Esophagus muscularis mucosa (tissue), 4 donors: ENCODE measurements at regions not wholly inside any gene's neighbourhood (a gene's known extent, or its start where the extent isn't known, plus 50 kb on each side); places are given as distances from the start of the nearest gene placed in this dataset.

Experiments used
- DNase-seq: peaks from one replicate; pipeline ENCODE4 v3.0.0-alpha.2; 2017; ENCODE audit errors: extremely low spot score
- H3K27ac ChIP-seq, 4 donors: fragments of 200-600 bp; sonication (generic); replicated peaks in 1 of 4; 1 replicate in 3 of 4; 2 replicates in 1 of 4; pipeline ENCODE4 v1.5.1; 2016 to 2019; ENCODE audit warnings: mild to moderate bottlenecking in 1 of 4
- H3K27me3 ChIP-seq, 4 donors: fragments of 200-600 bp; sonication (generic); one replicate each; pipeline versions ENCODE4 v1.5.1 to v1.6.0; 2016 to 2019
- H3K36me3 ChIP-seq, 4 donors: fragments of 200-600 bp; sonication (generic); one replicate each; pipeline ENCODE4 v1.5.1; 2016 to 2019
- H3K4me1 ChIP-seq, 4 donors: fragments of 200-600 bp; sonication (generic); one replicate each; pipeline ENCODE4 v1.5.1; 2016 to 2019
- H3K4me3 ChIP-seq, 4 donors: fragments of 200-600 bp; sonication (generic); 1 replicate in 2 of 4; 2 replicates in 2 of 4; pipeline ENCODE4 v1.5.1; 2016 to 2019; ENCODE audit warnings: mild to moderate bottlenecking in 4 of 4, moderate library complexity in 1 of 4
- H3K9me3 ChIP-seq, 4 donors: fragments of 200-600 bp; sonication (generic); 1 replicate in 3 of 4; 2 replicates in 1 of 4; pipeline ENCODE4 v1.5.1; 2016 to 2019
- EP300 ChIP-seq: sonication (generic); formaldehyde crosslinking; IDR thresholded peaks from one replicate; pipeline ENCODE4 v1.6.1; 2017; ENCODE audit warnings: antibody characterized with exemption
- POLR2A ChIP-seq: fragments of 450-650 bp; IDR thresholded peaks from one replicate; pipeline ENCODE4 v1.6.1; 2017; ENCODE audit warnings: antibody characterized with exemption, moderate library complexity, mild to moderate bottlenecking, low read depth
- POLR2AphosphoS5 ChIP-seq, 2 donors: sonication (generic); formaldehyde crosslinking; IDR thresholded peaks; one replicate each; pipeline ENCODE4 v1.6.1; 2017; ENCODE audit warnings: antibody characterized with exemption in 2 of 2
- WGBS: methylation state at CpG from one replicate; pipeline ENCODE4 v1.1.5; 2018; 5-methylcytosine and 5-hydroxymethylcytosine counted together
- intact Hi-C: fragments of 100-400 bp; cut with DNase I; formaldehyde crosslinking; loops from one replicate; pipeline ENCODE4 v1.15.1; 2023
- TF ChIP-seq, protein P1 (sequence below), 3 experiments: fragments of 200-600 bp in 2 of 3; fragments of 450-650 bp in 1 of 3; sonication (generic) in 2 of 3; IDR thresholded peaks; one replicate each; pipeline ENCODE4 v1.5.1; 2017 to 2019; ENCODE audit warnings: antibody characterized with exemption in 3 of 3, mild to moderate bottlenecking in 2 of 3, moderate library complexity in 1 of 3

DNA sequence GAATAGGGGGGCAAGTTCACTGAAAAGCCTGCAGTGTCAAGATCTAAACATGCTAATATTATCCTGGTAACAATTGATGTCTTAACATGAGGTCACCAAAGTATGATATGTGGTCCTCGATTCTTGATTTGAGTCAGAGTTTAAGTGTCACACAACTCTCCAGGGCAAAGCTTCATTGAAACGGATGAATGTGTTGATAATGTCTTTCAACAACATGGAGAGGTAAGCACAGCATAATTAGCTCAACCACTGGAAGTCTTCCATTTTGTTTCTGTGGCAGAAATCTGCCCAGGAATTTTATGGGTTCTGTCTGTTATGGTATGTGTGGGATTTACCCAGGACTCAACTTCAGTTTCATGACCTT, 591.5 kb downstream of the ZNF385D start:
- Histone ChIP-seq H3K4me3 (no peak overlapping the region), H3K4me1 (no peaks in the 10 kb centered on the region), H3K27me3 (no peaks in the 10 kb centered on the region), H3K9me3 (no peaks in the 10 kb centered on the region), H3K36me3 (no peaks in the 10 kb centered on the region), H3K27ac (no peak overlapping the region)
- 21% methylated on average over 2 of the region's 2 CpGs for WGBS
- intact Hi-C loops = no loop called here
- TF ChIP-seq POLR2AphosphoS5 (IDR thresholded peaks at IDR 0.05) (no peak), POLR2A (no peak), EP300 (no peak)
- TF ChIP-seq, protein P1, sequence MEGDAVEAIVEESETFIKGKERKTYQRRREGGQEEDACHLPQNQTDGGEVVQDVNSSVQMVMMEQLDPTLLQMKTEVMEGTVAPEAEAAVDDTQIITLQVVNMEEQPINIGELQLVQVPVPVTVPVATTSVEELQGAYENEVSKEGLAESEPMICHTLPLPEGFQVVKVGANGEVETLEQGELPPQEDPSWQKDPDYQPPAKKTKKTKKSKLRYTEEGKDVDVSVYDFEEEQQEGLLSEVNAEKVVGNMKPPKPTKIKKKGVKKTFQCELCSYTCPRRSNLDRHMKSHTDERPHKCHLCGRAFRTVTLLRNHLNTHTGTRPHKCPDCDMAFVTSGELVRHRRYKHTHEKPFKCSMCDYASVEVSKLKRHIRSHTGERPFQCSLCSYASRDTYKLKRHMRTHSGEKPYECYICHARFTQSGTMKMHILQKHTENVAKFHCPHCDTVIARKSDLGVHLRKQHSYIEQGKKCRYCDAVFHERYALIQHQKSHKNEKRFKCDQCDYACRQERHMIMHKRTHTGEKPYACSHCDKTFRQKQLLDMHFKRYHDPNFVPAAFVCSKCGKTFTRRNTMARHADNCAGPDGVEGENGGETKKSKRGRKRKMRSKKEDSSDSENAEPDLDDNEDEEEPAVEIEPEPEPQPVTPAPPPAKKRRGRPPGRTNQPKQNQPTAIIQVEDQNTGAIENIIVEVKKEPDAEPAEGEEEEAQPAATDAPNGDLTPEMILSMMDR (IDR thresholded peaks at IDR 0.05) = no peak
- no peak for DNase-seq

DNA sequence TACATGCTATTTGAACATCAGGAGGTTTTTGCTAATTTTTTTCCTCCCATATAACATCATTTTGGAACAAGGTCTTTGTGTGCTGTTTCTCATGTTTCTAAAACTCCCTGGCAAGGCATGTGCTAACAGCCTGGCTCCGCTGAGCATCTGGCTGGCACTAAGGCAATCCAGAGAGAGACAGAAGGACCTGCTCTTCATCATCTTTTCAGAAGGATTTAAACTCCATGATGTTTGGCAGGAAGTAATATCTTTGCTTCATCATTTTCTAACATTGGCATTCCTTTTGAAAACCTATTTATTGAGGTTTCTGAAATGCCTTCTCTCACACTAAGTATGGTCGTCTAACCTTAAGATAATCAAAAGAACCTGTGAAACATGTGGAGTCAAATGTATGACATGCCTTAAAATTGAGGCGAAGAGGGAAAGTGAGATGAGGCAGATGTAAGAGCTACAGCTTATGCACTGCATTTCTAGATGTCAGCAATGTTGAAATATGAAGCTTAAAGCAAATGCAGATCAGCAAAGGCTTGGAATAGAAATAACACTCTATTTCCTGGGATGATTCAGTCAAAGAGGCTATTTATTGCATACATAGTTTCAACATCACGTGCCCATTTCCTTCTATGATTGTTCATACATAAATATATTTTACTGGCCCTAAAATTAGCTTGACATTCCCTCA, 592.0 kb downstream of the ZNF385D start:
- TF ChIP-seq EP300 (no peak), POLR2AphosphoS5 (IDR thresholded peaks at IDR 0.05) (no peak)

DNA sequence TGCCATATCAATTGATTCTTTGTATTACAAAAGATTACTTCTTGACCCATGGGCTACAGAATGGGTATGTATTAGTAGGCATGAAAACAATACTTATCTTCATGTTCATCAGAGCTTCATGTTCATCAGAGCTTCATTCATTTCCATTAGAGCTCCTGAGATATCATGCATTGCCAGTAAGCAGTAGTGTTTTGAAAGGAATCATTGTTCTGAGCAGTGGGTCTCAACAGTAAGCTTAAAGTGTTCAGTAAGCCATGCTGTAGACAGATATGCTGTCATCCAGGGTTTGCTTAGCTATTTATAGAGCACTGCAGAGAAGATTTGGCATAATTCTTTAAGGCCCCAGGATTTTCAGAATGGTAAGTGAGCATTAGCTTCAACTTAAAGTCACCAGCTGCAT, 596.1 kb downstream of the ZNF385D start:
- no peaks in the 10 kb centered on the region for H3K9me3 ChIP-seq
- intact Hi-C loops = no loop called here
- no peaks in the 10 kb centered on the region for H3K36me3 ChIP-seq
- no peak for DNase-seq
- H3K4me3 ChIP-seq = no peak overlapping the region
- H3K27me3 ChIP-seq = no peaks in the 10 kb centered on the region
- no peak overlapping the region for H3K27ac ChIP-seq
- TF ChIP-seq EP300 (no peak), POLR2AphosphoS5 (IDR thresholded peaks at IDR 0.05) (no peak), POLR2A (no peak)
- TF ChIP-seq, protein P1 (IDR thresholded peaks at IDR 0.05) = no peak
- H3K4me1 ChIP-seq = no peaks in the 10 kb centered on the region

More for the DNA sequence above, 592.0 kb downstream of the ZNF385D start:
- intact Hi-C loops = no loop called here
- H3K4me3 ChIP-seq = no peak overlapping the region
- DNase-seq = no peak
- H3K4me1 ChIP-seq = no peaks in the 10 kb centered on the region
- H3K27me3 ChIP-seq = no peaks in the 10 kb centered on the region
- no peaks in the 10 kb centered on the region for H3K9me3 ChIP-seq
- 42% methylated on average over 4 of the region's 4 CpGs for WGBS
- H3K27ac ChIP-seq = no peak overlapping the region
- H3K36me3 ChIP-seq = no peaks in the 10 kb centered on the region

DNA sequence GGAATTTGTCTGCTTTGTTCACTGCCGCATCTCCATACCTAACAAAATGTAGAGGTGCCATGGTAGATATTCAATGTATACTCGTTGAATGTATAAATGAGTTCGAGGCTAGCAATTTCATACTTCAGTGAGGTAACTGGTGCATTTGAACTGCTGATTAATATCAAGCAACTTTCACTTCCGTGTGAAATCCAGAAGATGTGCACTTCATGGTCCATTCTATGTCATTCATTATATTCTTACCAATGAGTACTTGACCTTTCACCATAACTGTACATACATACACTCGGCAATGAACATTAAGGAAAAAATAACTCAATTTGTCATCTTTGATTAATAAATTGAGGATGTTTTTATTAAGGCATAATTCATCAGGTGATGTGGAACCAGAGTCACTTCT, 598.5 kb downstream of the ZNF385D start:
- 75% methylated on average over 5 of the region's 5 CpGs for WGBS
- H3K27ac ChIP-seq = no peak overlapping the region
- intact Hi-C loops = no loop called here

DNA sequence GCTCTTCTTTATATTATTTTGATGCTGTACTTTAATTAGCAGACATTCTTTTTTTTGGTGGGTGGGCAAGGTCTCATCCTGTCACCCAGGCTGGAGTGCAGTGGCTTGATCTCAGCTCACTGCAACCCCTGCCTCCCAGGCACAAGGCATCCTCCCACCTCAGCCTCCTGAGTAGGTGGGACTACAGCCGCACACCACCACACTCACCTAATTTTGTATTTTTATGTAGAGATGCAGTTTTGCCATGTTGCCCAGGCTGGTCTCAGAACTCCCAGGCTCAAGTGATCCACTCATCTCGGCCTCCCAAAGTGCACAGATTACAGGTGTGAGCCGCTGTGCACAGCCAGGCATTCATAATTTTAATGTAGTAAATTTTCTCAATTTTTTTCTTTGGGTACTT, 608.1 kb downstream of the ZNF385D start:
- no peak for TF ChIP-seq EP300
- TF ChIP-seq POLR2AphosphoS5 (IDR thresholded peaks at IDR 0.05) = no peak
- TF ChIP-seq, protein P1 (IDR thresholded peaks at IDR 0.05) = no peak
- TF ChIP-seq POLR2A = no peak
- Histone ChIP-seq H3K9me3 (peaks cover 0 to 16% (median 4%) of the 10 kb centered on the region in 4 donors), H3K4me1 (no peaks in the 10 kb centered on the region), H3K4me3 (no peak overlapping the region), H3K27ac (no peak overlapping the region), H3K27me3 (no peaks in the 10 kb centered on the region), H3K36me3 (no peaks in the 10 kb centered on the region)
- 74% methylated on average over 3 of the region's 3 CpGs for WGBS
- intact Hi-C loops = no loop called here
- no peak for DNase-seq

More for the DNA sequence above, 598.5 kb downstream of the ZNF385D start:
- no peak for TF ChIP-seq EP300
- no peak for TF ChIP-seq POLR2A
- no peak for TF ChIP-seq POLR2AphosphoS5 (IDR thresholded peaks at IDR 0.05)
- TF ChIP-seq, protein P1 (IDR thresholded peaks at IDR 0.05) = no peak
- DNase-seq = no peak
- H3K4me3 ChIP-seq = no peak overlapping the region
- no peaks in the 10 kb centered on the region for H3K27me3 ChIP-seq
- no peaks in the 10 kb centered on the region for H3K36me3 ChIP-seq
- H3K9me3 ChIP-seq = no peaks in the 10 kb centered on the region
- H3K4me1 ChIP-seq = no peaks in the 10 kb centered on the region
